Medulla oblongata (tissue), 1 donor: ENCODE measurements at regions not wholly inside any gene's neighbourhood (a gene's known extent, or its start where the extent isn't known, plus 50 kb on each side); places are given as distances from the start of the nearest gene placed in this dataset.

Experiments
- DNase-seq: peaks from one replicate; pipeline ENCODE4 v3.0.0-alpha.2; 2015; ENCODE audit errors: extremely low spot score

DNA sequence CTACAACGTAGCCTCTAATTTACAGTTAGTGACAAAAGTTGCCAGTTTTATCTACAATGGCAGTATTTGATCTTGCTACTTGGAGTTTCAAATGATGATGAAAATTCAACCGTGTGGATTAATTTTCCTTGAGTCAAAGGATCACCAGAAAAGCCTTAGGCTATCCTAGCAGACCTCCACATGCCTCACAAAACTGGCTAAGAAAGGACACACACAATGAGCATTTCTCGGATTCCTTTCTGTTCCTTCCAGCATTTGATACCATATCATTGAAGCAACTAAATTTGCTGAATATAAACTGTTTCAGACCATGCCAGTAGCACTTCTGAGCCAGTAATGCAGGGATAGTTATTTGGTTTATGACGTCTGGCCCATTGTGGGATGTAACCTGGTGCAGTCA, 587.4 kb upstream of the MDFIC2 start:
- no peak for DNase-seq

GRCh38 chr3:70890020-70890394, 577.6 kb upstream of the MDFIC2 start:
- DNase-seq: no peak

GRCh38 chr3:70889162-70890019, 577.0 kb upstream of the MDFIC2 start:
- no peak for DNase-seq

DNA sequence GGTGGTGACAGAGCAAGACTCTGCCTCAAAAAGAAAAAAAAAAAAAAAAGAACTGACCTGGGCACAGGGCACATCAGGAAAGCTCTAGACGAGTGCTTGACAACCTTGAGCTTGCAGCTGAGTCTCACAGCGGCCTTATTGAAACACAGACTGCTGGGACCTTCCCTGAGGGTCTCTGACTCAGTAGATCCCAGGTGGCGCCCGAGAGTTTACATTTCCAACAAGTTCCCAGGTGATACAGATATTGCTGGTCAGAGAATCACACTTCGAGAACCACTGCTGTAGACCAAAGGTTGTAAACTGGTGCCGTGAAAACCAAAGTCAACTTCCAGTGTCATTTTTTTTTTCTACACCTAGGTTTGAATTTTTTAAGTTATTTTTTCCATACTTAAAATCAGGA, 573.2 kb upstream of the MDFIC2 start:
- DNase-seq: no peak

GRCh38 chr3:70882104-70882503, 569.7 kb upstream of the MDFIC2 start:
- no peak for DNase-seq

GRCh38 chr3:70880421-70880820, 568.0 kb upstream of the MDFIC2 start:
- DNase-seq: no peak

GRCh38 chr3:70876154-70876553, 563.7 kb upstream of the MDFIC2 start:
- no peak for DNase-seq

DNA sequence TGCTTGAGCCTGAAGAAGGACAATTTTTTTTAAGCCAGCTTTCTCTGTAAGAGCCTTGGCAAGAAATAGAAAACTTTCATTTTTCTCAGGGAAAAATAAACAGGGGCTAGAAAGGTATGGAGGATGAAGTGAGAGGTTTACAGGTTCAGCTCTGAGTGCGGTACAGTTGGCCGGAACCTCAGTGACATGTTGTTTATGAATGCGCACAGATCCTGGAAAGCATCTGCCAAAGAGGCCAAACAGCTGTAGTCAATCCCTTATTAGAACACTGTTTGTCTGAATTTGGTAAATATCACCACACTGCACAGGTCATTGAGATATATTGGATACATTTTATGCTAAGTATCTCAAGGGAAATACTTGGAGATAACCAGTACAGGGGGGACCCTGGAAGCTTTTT, 561.8 kb upstream of the MDFIC2 start:
- no peak for DNase-seq

DNA sequence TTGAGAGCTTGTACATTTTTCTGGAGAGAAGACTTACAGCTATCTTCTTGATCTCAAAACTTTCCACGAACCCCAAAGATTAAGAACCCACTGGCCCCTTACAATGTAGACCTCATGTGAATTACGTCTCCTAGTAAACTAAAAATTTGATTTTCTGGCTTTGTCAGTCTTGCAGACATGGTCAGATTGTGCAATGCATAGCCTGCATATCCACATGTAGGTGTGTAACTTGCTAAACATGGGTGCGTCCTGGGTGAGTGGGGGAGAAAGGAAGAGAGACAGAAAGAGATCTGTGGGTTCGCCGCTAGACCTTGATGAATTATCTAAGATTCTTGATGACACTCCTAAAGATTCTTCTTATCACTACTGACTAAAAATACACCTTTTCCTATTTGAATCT, 561.2 kb upstream of the MDFIC2 start:
- no peak for DNase-seq

DNA sequence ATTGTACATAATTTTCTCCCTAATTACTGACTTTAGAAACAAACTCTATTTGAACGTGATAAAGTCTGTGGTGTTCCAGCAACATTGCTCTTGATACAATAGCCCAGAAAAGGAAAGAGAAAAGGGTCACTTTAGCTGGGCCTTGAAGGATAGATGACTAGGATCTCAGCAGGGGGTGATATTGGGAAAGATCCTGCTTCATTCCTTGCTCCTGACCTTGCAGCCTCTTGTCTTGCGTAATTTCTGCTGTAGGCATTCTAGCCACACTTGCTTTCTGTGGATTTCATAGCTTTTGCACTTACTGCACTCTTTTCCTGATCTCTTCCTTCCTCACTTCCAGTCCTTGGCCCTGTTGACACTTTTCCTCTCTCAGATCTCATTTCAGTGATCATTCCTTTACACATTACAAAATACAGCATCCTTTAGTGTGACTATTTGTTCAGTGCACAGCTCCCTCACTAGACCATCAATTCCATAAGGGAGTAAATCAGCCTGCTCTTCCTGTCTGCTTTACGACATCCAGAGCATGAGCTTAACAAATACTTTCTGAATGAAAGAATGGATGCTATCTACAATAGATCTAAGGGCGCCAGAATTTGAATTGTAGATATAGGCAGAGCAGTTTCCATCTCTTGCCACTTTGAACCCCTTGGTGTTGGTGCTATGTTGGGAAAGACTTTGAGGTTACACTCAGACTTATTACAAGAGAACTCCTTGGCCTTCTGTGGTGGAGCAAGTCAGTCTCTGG, 559.6 kb upstream of the MDFIC2 start:
- DNase-seq: no peak

DNA sequence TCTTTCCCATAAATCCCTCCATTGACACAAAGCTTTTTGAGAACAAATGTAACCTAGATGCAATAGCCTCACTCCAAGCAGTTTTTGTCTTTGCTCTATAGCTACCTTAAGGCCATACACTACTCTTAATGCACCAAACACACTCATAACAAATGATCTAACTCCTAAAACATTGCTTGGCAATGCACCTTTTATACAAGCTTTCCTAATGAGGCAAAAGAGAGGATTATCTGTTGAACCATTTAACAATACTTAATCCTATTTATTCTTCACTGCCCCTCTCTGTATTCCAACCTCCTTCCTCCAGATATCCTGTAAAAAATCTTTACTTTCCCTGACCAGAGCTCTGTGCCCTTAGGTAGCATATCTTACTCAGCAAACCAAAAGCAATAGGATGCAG, 558.1 kb upstream of the MDFIC2 start:
- DNase-seq: no peak

- no peak for DNase-seq
These were observed 556.1 kb upstream of the MDFIC2 start for GRCh38 chr3:70868561-70868960.

- DNase-seq: no peak
These were observed 550.6 kb upstream of the MDFIC2 start for GRCh38 chr3:70863049-70863448.

- no peak for DNase-seq
These were observed 549.4 kb upstream of the MDFIC2 start for GRCh38 chr3:70861855-70862254.

DNA sequence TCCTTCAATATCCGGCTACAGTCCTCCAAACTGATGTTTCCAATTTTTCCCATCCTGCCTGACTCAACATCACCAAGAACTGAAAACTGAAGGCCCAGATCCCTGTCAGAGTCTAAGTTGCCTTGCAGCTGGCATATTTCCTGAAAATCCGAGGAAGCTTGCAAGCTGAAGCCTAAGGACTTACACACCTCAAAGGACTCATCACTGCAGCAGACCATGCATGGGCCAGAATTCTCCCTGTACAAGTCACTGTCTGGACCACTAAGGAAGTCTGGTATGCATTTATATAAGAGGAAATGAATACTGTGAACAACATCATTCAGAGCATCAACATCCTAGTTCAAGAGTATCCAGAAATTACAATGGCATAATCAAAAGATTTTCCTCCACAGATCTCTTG, 548.8 kb upstream of the MDFIC2 start:
- no peak for DNase-seq

DNA sequence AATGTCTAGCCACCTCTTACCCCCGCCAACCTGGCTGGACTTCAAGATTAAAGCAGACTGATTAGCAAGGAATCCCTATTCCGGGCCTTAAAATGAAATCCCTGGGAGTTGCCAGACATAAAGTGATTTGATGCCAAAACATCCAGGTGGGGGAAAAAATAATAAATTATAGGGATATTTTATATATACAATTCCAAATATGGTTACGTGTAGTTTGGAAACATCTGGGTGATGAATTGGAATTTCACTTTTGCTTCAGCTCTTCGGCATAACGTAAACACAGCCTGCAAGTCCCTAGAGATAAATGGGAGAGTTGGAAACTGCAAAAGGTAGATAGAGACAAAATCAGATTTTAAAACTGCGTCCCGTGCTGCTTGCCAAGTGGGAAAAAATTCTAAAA, 545.5 kb upstream of the MDFIC2 start:
- no peak for DNase-seq

DNA sequence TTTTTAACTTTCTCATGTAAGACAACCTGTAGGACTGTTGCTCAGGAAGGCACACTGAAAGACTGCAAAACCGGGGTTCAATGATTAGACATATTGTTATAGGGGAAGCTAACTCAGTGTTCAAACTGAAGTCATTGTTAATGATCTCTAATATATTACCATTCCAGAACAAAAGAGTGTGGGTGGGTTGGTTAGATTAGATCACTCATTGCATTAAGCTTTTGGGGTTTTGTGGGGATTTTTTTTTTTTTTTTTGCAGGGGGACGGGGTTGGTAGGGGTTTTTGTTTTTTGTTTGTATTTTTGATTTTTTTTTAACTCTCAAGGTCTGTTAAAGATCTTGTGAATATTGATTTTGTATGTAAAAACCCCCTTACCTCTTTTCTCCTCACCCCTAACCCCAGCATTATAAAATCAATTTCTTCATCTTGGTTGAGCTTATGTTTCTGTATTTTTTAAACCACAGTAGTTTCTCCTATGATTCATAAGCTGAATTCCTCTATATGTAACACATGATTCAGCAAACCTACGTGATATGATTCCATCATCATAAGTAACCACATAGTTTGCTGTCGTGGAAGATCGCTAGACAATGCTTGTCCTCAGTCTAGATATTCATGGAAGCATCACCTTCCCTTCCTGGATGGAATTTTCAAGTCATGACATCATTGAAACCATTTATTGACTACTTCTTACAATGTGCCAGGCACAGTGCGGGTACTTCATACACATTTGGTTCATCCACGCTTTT, 544.1 kb upstream of the MDFIC2 start:
- no peak for DNase-seq

GRCh38 chr3:70855149-70855548, 542.7 kb upstream of the MDFIC2 start:
- DNase-seq: no peak

- DNase-seq: no peak
These were observed 541.7 kb upstream of the MDFIC2 start for GRCh38 chr3:70854108-70854507.

DNA sequence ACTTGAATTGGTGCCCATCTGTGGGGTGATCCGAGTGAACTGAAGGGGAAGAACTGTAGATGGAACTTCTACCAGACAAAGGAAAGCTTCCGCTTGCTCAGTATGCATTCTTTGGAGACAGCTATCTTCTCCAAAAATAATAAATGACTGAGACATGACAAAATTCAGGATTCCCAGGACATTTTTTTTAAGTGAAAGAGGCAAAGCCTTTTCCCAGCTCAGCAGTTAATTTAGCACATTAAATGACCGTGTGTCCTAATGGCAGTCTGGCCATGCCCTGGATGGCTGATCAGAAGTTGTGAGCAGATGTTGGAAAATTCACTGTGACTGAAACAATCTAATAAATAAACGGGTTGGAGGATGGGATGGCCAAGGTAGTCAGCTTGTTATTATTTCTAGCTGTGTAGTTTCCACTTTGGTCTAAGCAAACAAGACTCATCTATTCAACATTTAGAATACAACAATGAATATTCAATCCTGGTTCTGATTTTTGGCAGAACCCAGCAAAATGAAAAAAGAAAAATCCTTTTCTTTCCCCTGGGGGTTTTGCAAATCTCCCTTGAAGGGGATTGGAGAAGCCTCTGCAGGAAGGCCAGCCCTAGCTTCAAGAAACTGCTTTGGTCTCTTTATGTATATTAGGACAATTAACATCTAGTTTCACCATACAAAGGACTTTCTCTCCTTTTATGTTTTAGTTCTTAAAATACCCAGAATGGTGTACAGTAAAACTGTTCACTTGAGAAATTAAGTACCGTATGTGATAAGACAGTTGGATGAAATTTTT, 540.9 kb upstream of the MDFIC2 start:
- DNase-seq: no peak

GRCh38 chr3:70849911-70850699, 537.7 kb upstream of the MDFIC2 start:
- no peak for DNase-seq
